ENCODE measurements at regions not wholly inside any gene's neighbourhood (a gene's known extent, or its start where the extent isn't known, plus 50 kb on each side); places are given as distances from the start of the nearest gene placed in this dataset.

- TF ChIP-seq FOXP2 (optimal IDR thresholded peaks at IDR 0.05; ENCODE audit: borderline replicate concordance, extremely low read depth, extremely low read length, insufficient read depth), result no peak
- no peak for TF ChIP-seq TAF1 (IDR thresholded peaks at IDR 0.05; ENCODE audit: borderline replicate concordance, insufficient read depth, low read length)
- TF ChIP-seq SIN3A (IDR thresholded peaks at IDR 0.05; ENCODE audit: borderline replicate concordance, insufficient read depth, low read length), result no peak
- TF ChIP-seq, protein P1, sequence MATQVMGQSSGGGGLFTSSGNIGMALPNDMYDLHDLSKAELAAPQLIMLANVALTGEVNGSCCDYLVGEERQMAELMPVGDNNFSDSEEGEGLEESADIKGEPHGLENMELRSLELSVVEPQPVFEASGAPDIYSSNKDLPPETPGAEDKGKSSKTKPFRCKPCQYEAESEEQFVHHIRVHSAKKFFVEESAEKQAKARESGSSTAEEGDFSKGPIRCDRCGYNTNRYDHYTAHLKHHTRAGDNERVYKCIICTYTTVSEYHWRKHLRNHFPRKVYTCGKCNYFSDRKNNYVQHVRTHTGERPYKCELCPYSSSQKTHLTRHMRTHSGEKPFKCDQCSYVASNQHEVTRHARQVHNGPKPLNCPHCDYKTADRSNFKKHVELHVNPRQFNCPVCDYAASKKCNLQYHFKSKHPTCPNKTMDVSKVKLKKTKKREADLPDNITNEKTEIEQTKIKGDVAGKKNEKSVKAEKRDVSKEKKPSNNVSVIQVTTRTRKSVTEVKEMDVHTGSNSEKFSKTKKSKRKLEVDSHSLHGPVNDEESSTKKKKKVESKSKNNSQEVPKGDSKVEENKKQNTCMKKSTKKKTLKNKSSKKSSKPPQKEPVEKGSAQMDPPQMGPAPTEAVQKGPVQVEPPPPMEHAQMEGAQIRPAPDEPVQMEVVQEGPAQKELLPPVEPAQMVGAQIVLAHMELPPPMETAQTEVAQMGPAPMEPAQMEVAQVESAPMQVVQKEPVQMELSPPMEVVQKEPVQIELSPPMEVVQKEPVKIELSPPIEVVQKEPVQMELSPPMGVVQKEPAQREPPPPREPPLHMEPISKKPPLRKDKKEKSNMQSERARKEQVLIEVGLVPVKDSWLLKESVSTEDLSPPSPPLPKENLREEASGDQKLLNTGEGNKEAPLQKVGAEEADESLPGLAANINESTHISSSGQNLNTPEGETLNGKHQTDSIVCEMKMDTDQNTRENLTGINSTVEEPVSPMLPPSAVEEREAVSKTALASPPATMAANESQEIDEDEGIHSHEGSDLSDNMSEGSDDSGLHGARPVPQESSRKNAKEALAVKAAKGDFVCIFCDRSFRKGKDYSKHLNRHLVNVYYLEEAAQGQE (IDR thresholded peaks at IDR 0.05; ENCODE audit: insufficient read depth in 1 of 2, low read depth in 2 of 2, low read length in 2 of 2), result no peak
- TF ChIP-seq POLR2AphosphoS5 (IDR thresholded peaks at IDR 0.05; ENCODE audit: low read depth, low read length), result no peak
Measured at GRCh38 chr3:150286390-150287147, 121.5 kb upstream of the TSC22D2 start.

GRCh38 chr3:150285601-150286000, 122.5 kb upstream of the TSC22D2 start:
- TF ChIP-seq, protein P1 (IDR thresholded peaks at IDR 0.05; ENCODE audit: insufficient read depth in 1 of 2, low read depth in 2 of 2, low read length in 2 of 2), result no peak
- TF ChIP-seq FOXP2 (optimal IDR thresholded peaks at IDR 0.05; ENCODE audit: borderline replicate concordance, extremely low read depth, extremely low read length, insufficient read depth) (no peak), TAF1 (IDR thresholded peaks at IDR 0.05; ENCODE audit: borderline replicate concordance, insufficient read depth, low read length) (no peak), POLR2AphosphoS5 (IDR thresholded peaks at IDR 0.05; ENCODE audit: low read depth, low read length) (no peak), SIN3A (IDR thresholded peaks at IDR 0.05; ENCODE audit: borderline replicate concordance, insufficient read depth, low read length) (no peak)

DNA sequence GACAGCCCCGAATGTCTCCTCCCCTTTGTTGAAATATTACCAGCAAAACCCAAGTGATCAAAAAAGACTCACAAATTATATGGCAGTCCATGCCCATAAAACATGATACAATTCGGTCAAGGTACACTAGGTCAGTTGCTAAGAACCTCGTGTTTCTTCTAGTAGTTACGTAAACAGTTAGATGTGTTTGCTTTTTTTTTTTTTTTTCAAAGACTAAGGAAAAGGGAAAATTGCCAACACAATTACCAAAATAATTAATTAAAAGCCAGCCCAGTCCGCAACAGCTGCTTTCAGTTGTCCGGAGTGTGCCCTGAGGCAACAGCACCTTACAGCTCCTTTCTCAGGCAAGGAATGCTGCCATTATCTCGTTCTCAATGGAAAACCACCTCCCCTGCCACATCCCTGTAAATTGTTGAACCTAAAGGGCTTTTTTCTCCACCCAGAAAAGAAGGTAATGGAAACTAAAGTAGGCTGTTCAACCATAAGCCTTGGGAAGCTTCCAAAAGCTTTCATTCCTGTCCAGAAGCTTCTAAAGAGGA, 129.2 kb upstream of the TSC22D2 start:
- TF ChIP-seq TAF1 (IDR thresholded peaks at IDR 0.05; ENCODE audit: borderline replicate concordance, insufficient read depth, low read length) (no peak), POLR2AphosphoS5 (IDR thresholded peaks at IDR 0.05; ENCODE audit: low read depth, low read length) (no peak), FOXP2 (optimal IDR thresholded peaks at IDR 0.05; ENCODE audit: borderline replicate concordance, extremely low read depth, extremely low read length, insufficient read depth) (no peak), SIN3A (IDR thresholded peaks at IDR 0.05; ENCODE audit: borderline replicate concordance, insufficient read depth, low read length) (no peak)
- TF ChIP-seq, protein P1 (IDR thresholded peaks at IDR 0.05; ENCODE audit: insufficient read depth in 1 of 2, low read depth in 2 of 2, low read length in 2 of 2), result no peak

GRCh38 chr3:150278195-150278594, 129.9 kb upstream of the TSC22D2 start:
- TF ChIP-seq TAF1 (IDR thresholded peaks at IDR 0.05; ENCODE audit: borderline replicate concordance, insufficient read depth, low read length), result no peak
- no peak for TF ChIP-seq FOXP2 (optimal IDR thresholded peaks at IDR 0.05; ENCODE audit: borderline replicate concordance, extremely low read depth, extremely low read length, insufficient read depth)
- TF ChIP-seq SIN3A (IDR thresholded peaks at IDR 0.05; ENCODE audit: borderline replicate concordance, insufficient read depth, low read length), result no peak
- TF ChIP-seq POLR2AphosphoS5 (IDR thresholded peaks at IDR 0.05; ENCODE audit: low read depth, low read length), result no peak
- TF ChIP-seq, protein P1 (IDR thresholded peaks at IDR 0.05; ENCODE audit: insufficient read depth in 1 of 2, low read depth in 2 of 2, low read length in 2 of 2), result no peak

Measured in PFSK-1 (cell line).